Glutamatergic neuron (in vitro differentiated cells): ENCODE measurements at regions not wholly inside any gene's neighbourhood (a gene's known extent, or its start where the extent isn't known, plus 50 kb on each side); places are given as distances from the start of the nearest gene placed in this dataset.
"Not testable (repeated sequence)": the region's sequence is repeated elsewhere in the genome, so short reads cannot be mapped to it uniquely, and the experiment has no call there.

Experiments used
- DNase-seq: peaks from one replicate; pipeline ENCODE4 v3.0.0; 2022
- H3K27ac Mint-ChIP-seq: one replicate; pipeline ENCODE4 v1.8.0; 2020; ENCODE audit warnings: mild to moderate bottlenecking, mixed read lengths, inconsistent platforms; ENCODE audit not compliant: unreplicated experiment
- H3K27me3 Mint-ChIP-seq: one replicate; pipeline ENCODE4 v1.8.0; 2020; ENCODE audit warnings: mild to moderate bottlenecking, moderate library complexity, mixed read lengths, inconsistent platforms; ENCODE audit not compliant: unreplicated experiment
- H3K36me3 Mint-ChIP-seq: one replicate; pipeline ENCODE4 v1.8.0; 2020; ENCODE audit warnings: mild to moderate bottlenecking, mixed read lengths, inconsistent platforms; ENCODE audit not compliant: unreplicated experiment
- H3K4me1 Mint-ChIP-seq: one replicate; pipeline ENCODE4 v1.8.0; 2020; ENCODE audit warnings: mild to moderate bottlenecking, low read depth, mixed read lengths, inconsistent platforms; ENCODE audit not compliant: unreplicated experiment
- H3K4me3 Mint-ChIP-seq: one replicate; pipeline ENCODE4 v1.8.0; 2020; ENCODE audit warnings: mild to moderate bottlenecking, mixed read lengths, inconsistent platforms; ENCODE audit not compliant: unreplicated experiment
- H3K9me3 Mint-ChIP-seq: one replicate; pipeline ENCODE4 v1.8.0; 2020; ENCODE audit warnings: mild to moderate bottlenecking, moderate library complexity, mixed read lengths, inconsistent platforms; ENCODE audit not compliant: unreplicated experiment
- TF ChIP-seq, protein P1 (sequence below): fragments of 200-600 bp; sonication (generic); IDR thresholded peaks from one replicate; pipeline ENCODE4 v1.5.0; 2021; ENCODE audit not compliant: partially characterized antibody, unreplicated experiment

DNA sequence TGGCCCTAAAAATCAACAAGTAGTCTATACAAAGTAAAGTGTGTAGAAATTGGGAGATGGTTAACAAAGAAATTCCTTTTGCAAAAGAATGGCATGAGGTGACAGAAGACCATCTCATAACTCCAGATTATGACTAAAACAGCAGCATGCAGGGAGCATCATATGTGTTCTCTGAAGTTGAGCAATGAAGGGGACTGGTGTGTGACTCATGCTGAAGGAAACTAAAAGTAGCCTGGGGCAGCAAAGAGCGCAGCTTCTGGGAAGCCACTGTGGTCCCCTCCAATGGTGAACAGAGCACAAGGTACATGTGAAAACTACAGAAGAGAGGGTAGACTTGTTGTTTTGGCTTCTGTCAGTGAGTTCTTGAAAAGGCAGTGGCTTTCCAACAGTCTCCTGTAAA is 133.4 kb downstream of the MACC1 start:
- Mint-ChIP-seq H3K9me3 (no peaks in the 10 kb centered on the region), H3K27ac (no peak overlapping the region), H3K4me1 (peaks cover 1% of the 10 kb centered on the region), H3K4me3 (no peak overlapping the region), H3K36me3 (no peaks in the 10 kb centered on the region), H3K27me3 (no peaks in the 10 kb centered on the region)
- TF ChIP-seq, protein P1, sequence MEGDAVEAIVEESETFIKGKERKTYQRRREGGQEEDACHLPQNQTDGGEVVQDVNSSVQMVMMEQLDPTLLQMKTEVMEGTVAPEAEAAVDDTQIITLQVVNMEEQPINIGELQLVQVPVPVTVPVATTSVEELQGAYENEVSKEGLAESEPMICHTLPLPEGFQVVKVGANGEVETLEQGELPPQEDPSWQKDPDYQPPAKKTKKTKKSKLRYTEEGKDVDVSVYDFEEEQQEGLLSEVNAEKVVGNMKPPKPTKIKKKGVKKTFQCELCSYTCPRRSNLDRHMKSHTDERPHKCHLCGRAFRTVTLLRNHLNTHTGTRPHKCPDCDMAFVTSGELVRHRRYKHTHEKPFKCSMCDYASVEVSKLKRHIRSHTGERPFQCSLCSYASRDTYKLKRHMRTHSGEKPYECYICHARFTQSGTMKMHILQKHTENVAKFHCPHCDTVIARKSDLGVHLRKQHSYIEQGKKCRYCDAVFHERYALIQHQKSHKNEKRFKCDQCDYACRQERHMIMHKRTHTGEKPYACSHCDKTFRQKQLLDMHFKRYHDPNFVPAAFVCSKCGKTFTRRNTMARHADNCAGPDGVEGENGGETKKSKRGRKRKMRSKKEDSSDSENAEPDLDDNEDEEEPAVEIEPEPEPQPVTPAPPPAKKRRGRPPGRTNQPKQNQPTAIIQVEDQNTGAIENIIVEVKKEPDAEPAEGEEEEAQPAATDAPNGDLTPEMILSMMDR, result no peak
- no peak for DNase-seq

DNA sequence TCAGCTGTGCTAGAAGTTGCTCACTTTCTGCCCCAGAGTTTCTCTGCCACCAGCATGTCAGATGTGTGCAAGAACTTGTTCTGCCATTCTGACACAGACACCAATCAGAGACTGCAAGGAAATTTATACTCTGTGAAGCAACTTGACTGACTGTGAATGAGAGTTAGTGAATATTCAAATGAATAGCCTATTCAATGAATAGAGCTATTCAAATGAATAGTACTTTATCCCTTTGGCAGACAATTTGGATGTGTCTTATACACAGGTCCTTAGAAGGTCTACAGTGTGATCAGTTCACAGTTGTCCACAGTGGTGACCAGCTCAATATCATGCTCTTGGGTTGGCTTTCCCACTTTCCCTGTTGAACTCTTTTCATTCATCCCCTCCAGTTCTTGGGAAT is 138.1 kb downstream of the MACC1 start:
- no peak for DNase-seq
- Mint-ChIP-seq H3K36me3 (no peaks in the 10 kb centered on the region), H3K27me3 (no peaks in the 10 kb centered on the region), H3K9me3 (no peaks in the 10 kb centered on the region), H3K4me1 (no peaks in the 10 kb centered on the region), H3K4me3 (no peak overlapping the region), H3K27ac (no peak overlapping the region)
- TF ChIP-seq, protein P1, result no peak

GRCh38 chr7:20076835-20077234 is 140.3 kb downstream of the MACC1 start:
- no peak overlapping the region for H3K27ac Mint-ChIP-seq
- no peaks in the 10 kb centered on the region for H3K27me3 Mint-ChIP-seq
- TF ChIP-seq, protein P1, result no peak
- no peak for DNase-seq
- no peaks in the 10 kb centered on the region for H3K9me3 Mint-ChIP-seq
- no peaks in the 10 kb centered on the region for H3K36me3 Mint-ChIP-seq
- no peak overlapping the region for H3K4me3 Mint-ChIP-seq
- H3K4me1 Mint-ChIP-seq, result no peaks in the 10 kb centered on the region

GRCh38 chr7:20075992-20076820 is 141.0 kb downstream of the MACC1 start:
- no peaks in the 10 kb centered on the region for H3K9me3 Mint-ChIP-seq
- H3K4me1 Mint-ChIP-seq, result no peaks in the 10 kb centered on the region
- H3K36me3 Mint-ChIP-seq, result no peaks in the 10 kb centered on the region
- TF ChIP-seq, protein P1, result no peak
- no peak overlapping the region for H3K27ac Mint-ChIP-seq
- H3K4me3 Mint-ChIP-seq, result no peak overlapping the region
- no peak for DNase-seq
- no peaks in the 10 kb centered on the region for H3K27me3 Mint-ChIP-seq

- Mint-ChIP-seq H3K4me3 (no peak overlapping the region), H3K9me3 (no peaks in the 10 kb centered on the region), H3K27ac (no peak overlapping the region), H3K27me3 (no peaks in the 10 kb centered on the region), H3K4me1 (no peaks in the 10 kb centered on the region), H3K36me3 (no peaks in the 10 kb centered on the region)
- TF ChIP-seq, protein P1, result no peak
- no peak for DNase-seq
Observed at GRCh38 chr7:20075440-20075839, 141.7 kb downstream of the MACC1 start.

DNA sequence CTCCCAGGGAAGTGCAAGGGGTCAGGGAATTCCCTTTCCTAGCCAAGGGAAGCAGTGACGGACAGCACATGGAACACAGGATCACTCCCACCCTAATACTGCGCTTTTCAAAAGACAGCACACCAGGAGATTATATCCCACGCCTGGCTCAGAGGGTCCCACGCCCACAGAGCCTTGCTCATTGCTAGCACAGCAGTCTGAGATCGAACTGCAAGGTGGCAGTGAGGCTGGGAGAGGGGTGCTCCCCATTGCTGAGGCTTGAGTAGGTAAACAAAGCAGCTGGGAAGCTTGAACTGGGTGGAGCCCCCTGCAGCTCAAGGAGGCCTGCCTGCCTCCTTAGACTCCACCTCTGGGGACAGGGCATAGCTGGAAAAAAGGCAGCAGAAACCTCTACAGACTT is 149.2 kb downstream of the MACC1 start:
- DNase-seq, H3K4me3 Mint-ChIP-seq, H3K4me1 Mint-ChIP-seq, H3K36me3 Mint-ChIP-seq, H3K27ac Mint-ChIP-seq, H3K27me3 Mint-ChIP-seq, H3K9me3 Mint-ChIP-seq: not testable (repeated sequence)
